MM.1S (cell line): ENCODE measurements at regions not wholly inside any gene's neighbourhood (a gene's known extent, or its start where the extent isn't known, plus 50 kb on each side); places are given as distances from the start of the nearest gene placed in this dataset.

Experiments used
- DNase-seq: peaks from one replicate; pipeline ENCODE4 v3.0.0-alpha.2; 2015
- H2AFZ ChIP-seq: fragments of 300-600 bp; sonication (generic); 2 replicates; pipeline ENCODE4 v1.6.0; 2016; ENCODE audit warnings: antibody characterized with exemption, low read length
- H3F3A ChIP-seq: fragments of 300-600 bp; sonication (generic); 2 replicates; pipeline ENCODE4 v1.6.1; 2016; ENCODE audit warnings: mild to moderate bottlenecking, antibody characterized with exemption, low read length, moderate library complexity, mixed read lengths; ENCODE audit not compliant: insufficient read depth
- H3K27ac ChIP-seq: fragments of 300-600 bp; sonication (generic); 2 replicates; pipeline ENCODE4 v1.5.1; 2016; ENCODE audit warnings: mild to moderate bottlenecking, low read length
- H3K27me3 ChIP-seq: fragments of 300-600 bp; sonication (generic); replicated peaks from 2 replicates; pipeline ENCODE4 v1.6.0; 2016; ENCODE audit warnings: low read length; ENCODE audit not compliant: insufficient read depth
- H3K36me3 ChIP-seq: fragments of 300-600 bp; sonication (generic); replicated peaks from 2 replicates; pipeline ENCODE4 v1.6.1; 2016; ENCODE audit warnings: mild to moderate bottlenecking, low read length, mixed read lengths; ENCODE audit not compliant: insufficient read depth
- H3K4me1 ChIP-seq: fragments of 300-600 bp; sonication (generic); 2 replicates; pipeline ENCODE4 v1.6.1; 2016; ENCODE audit warnings: low read length, mixed read lengths
- H3K4me2 ChIP-seq: fragments of 300-600 bp; sonication (generic); 2 replicates; pipeline ENCODE4 v1.6.0; 2016; ENCODE audit warnings: low read depth, low read length
- H3K4me3 ChIP-seq: fragments of 300-600 bp; sonication (generic); 2 replicates; pipeline ENCODE4 v1.5.1; 2016; ENCODE audit warnings: low read length, mixed read lengths
- H3K79me2 ChIP-seq: fragments of 300-600 bp; sonication (generic); 2 replicates; pipeline ENCODE4 v1.6.1; 2016; ENCODE audit warnings: mixed run types, low read length, mixed read lengths
- H3K9ac ChIP-seq: fragments of 300-600 bp; sonication (generic); 2 replicates; pipeline ENCODE4 v1.6.1; 2016; ENCODE audit warnings: low read length, mixed read lengths
- H3K9me2 ChIP-seq: fragments of 300-600 bp; sonication (generic); replicated peaks from 2 replicates; pipeline ENCODE4 v1.6.1; 2016; ENCODE audit warnings: mild to moderate bottlenecking, low read length, mixed read lengths; ENCODE audit not compliant: insufficient read depth
- H3K9me3 ChIP-seq: fragments of 300-600 bp; sonication (generic); replicated peaks from 2 replicates; pipeline ENCODE4 v1.6.1; 2016; ENCODE audit warnings: mild to moderate bottlenecking, low read length, mixed read lengths; ENCODE audit not compliant: insufficient read depth
- H4K20me1 ChIP-seq: fragments of 300-600 bp; sonication (generic); 2 replicates; pipeline ENCODE4 v1.6.1; 2016; ENCODE audit warnings: mild to moderate bottlenecking, low read length, moderate library complexity, mixed read lengths; ENCODE audit not compliant: insufficient read depth
- EZH2 ChIP-seq: fragments of 300-600 bp; sonication (generic); optimal IDR thresholded peaks from 2 replicates; pipeline ENCODE3; 2017; ENCODE audit warnings: low read depth, mild to moderate bottlenecking, antibody characterized with exemption, low read length, mixed read lengths
- EZH2phosphoT487 ChIP-seq: fragments of 300-600 bp; sonication (generic); IDR thresholded peaks from 2 replicates; pipeline ENCODE4 v1.6.1; 2018; ENCODE audit warnings: antibody characterized with exemption, low read length
- TF ChIP-seq, protein P1 (sequence below): fragments of 300-600 bp; sonication (generic); IDR thresholded peaks from 2 replicates; pipeline ENCODE4 v1.5.1; 2016; ENCODE audit warnings: antibody characterized with exemption, low read length, mixed read lengths

DNA sequence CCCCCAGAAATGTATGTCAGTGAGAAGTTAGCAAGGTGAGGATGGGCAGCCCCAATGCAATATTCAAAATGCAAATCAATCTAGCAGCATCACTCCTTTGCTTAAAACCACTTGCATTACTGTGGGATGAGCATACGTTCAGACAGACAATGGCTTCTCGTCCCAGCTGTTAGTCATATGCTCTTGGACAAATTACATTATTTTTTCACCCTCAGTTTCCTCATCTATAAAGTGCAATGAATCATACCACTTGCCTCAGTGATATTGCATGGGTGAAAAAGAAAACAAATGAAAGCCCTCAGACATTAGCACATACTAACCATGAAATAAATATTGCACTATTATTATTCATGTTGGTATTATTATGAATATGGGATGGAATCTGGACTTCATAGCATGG lies 132.3 kb downstream of the C12orf75 start:
- H3K36me3 ChIP-seq: no peaks in the 10 kb centered on the region
- H3K4me1 ChIP-seq: no peaks in the 10 kb centered on the region
- no peak for TF ChIP-seq EZH2phosphoT487
- TF ChIP-seq, protein P1, sequence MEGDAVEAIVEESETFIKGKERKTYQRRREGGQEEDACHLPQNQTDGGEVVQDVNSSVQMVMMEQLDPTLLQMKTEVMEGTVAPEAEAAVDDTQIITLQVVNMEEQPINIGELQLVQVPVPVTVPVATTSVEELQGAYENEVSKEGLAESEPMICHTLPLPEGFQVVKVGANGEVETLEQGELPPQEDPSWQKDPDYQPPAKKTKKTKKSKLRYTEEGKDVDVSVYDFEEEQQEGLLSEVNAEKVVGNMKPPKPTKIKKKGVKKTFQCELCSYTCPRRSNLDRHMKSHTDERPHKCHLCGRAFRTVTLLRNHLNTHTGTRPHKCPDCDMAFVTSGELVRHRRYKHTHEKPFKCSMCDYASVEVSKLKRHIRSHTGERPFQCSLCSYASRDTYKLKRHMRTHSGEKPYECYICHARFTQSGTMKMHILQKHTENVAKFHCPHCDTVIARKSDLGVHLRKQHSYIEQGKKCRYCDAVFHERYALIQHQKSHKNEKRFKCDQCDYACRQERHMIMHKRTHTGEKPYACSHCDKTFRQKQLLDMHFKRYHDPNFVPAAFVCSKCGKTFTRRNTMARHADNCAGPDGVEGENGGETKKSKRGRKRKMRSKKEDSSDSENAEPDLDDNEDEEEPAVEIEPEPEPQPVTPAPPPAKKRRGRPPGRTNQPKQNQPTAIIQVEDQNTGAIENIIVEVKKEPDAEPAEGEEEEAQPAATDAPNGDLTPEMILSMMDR: no peak
- no peak overlapping the region for H3K9ac ChIP-seq
- H3K27ac ChIP-seq: no peak overlapping the region
- H3K9me3 ChIP-seq: no peaks in the 10 kb centered on the region
- no peaks in the 10 kb centered on the region for H4K20me1 ChIP-seq
- H3F3A ChIP-seq: no peaks in the 10 kb centered on the region
- no peaks in the 10 kb centered on the region for H3K79me2 ChIP-seq
- DNase-seq: no peak
- no peaks in the 10 kb centered on the region for H3K9me2 ChIP-seq
- no peak overlapping the region for H3K4me3 ChIP-seq
- H3K27me3 ChIP-seq: no peaks in the 10 kb centered on the region
- H3K4me2 ChIP-seq: no peak overlapping the region
- H2AFZ ChIP-seq: no peak overlapping the region

DNA sequence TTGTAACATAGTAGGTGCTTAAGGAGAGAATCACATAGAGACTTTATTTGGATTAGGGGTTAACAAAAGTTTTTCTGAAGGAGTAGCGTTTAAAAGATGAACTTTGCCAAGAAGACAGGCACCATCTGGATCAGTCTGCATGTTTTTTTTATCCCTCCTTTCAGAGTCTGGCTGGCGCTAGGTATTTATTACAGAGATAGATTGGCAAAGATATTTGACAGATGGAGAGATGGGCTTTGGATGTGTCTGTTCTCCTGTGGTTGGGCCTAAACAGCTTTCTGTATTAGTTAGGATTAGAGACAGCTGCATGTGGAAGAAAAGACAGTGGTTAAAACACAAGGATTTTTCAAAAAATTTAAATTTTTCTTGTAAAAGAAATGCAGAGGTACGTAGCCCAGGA lies 133.9 kb downstream of the C12orf75 start:
- H3K9me2 ChIP-seq: no peaks in the 10 kb centered on the region
- no peak overlapping the region for H3K4me3 ChIP-seq
- no peak overlapping the region for H3K9ac ChIP-seq
- H3K4me2 ChIP-seq: no peak overlapping the region
- H3K79me2 ChIP-seq: no peaks in the 10 kb centered on the region
- H3K27ac ChIP-seq: no peak overlapping the region
- H4K20me1 ChIP-seq: no peaks in the 10 kb centered on the region
- no peaks in the 10 kb centered on the region for H3K36me3 ChIP-seq
- no peaks in the 10 kb centered on the region for H3K9me3 ChIP-seq
- H2AFZ ChIP-seq: no peak overlapping the region
- H3K27me3 ChIP-seq: no peaks in the 10 kb centered on the region
- H3K4me1 ChIP-seq: no peaks in the 10 kb centered on the region
- no peak for TF ChIP-seq EZH2phosphoT487
- no peak for TF ChIP-seq EZH2
- TF ChIP-seq, protein P1: no peak
- DNase-seq: no peak
- no peaks in the 10 kb centered on the region for H3F3A ChIP-seq

DNA sequence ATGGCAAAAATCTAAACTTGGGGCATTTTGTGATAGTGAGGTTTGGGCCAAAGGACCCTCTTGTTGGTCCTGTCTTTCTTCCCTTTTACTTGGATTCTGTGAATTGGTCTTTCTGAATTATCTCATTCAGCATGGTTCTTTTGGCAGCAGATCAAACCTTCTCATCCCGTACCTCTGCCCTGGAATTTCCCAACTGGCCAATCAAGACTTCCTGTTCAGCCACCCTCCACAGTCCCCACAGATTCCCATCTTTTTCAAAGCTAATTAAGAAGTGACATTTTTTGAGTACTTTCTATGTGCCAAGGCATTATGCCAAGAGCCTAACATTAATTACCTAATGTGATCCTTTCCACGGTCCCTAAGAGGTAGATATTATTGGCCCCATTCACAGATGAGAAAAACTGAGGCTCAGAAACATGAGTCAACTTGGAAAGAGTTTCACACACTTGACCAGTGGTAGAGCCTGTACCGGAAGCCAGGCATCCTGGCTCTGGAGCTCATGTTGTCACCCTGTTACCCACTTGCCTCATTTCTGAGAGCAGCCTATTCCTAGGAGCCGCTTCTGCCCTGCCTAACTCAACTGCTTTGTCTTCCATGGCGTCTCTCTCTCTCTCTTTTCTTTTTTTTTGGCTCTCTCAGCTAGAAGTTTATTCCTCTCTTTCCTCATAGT lies 135.9 kb downstream of the C12orf75 start:
- DNase-seq: no peak
- H3K4me1 ChIP-seq: no peaks in the 10 kb centered on the region
- no peak overlapping the region for H3K4me2 ChIP-seq
- H3K27ac ChIP-seq: no peak overlapping the region
- H3K9me3 ChIP-seq: no peaks in the 10 kb centered on the region
- no peak overlapping the region for H3K4me3 ChIP-seq
- H3K36me3 ChIP-seq: no peaks in the 10 kb centered on the region
- no peak overlapping the region for H2AFZ ChIP-seq
- H4K20me1 ChIP-seq: no peaks in the 10 kb centered on the region
- no peaks in the 10 kb centered on the region for H3K9me2 ChIP-seq
- TF ChIP-seq EZH2 (no peak), EZH2phosphoT487 (no peak)
- TF ChIP-seq, protein P1: no peak
- H3K9ac ChIP-seq: no peak overlapping the region
- H3K79me2 ChIP-seq: no peaks in the 10 kb centered on the region
- no peaks in the 10 kb centered on the region for H3F3A ChIP-seq
- H3K27me3 ChIP-seq: no peaks in the 10 kb centered on the region
